Ovary (tissue), 7 donors: ENCODE measurements at regions not wholly inside any gene's neighbourhood (a gene's known extent, or its start where the extent isn't known, plus 50 kb on each side); places are given as distances from the start of the nearest gene placed in this dataset.

Source experiments
- DNase-seq, 5 donors: peaks; one replicate each; pipeline ENCODE4 v3.0.0-alpha.2; 2019 to 2020
- H3K27ac ChIP-seq, 2 donors: fragments of 200-600 bp; one replicate each; pipeline versions ENCODE4 v1.5.1 to v1.8.0; 2019 to 2022
- H3K27me3 ChIP-seq: fragments of 200-600 bp; one replicate; pipeline ENCODE4 v1.8.0; 2022
- H3K36me3 ChIP-seq: fragments of 200-600 bp; sonication (generic); one replicate; pipeline ENCODE4 v1.5.1; 2019
- H3K4me1 ChIP-seq: one replicate; pipeline ENCODE4 v1.8.1; 2013; ENCODE audit warnings: mild to moderate bottlenecking, moderate library complexity; ENCODE audit not compliant: insufficient read depth
- H3K4me3 ChIP-seq: fragments of 200-600 bp; sonication (generic); one replicate; pipeline ENCODE4 v1.5.1; 2017
- H3K9me3 ChIP-seq, 2 donors: fragments of 200-600 bp in 1 of 2; sonication (generic) in 1 of 2; one replicate each; pipeline versions ENCODE4 v1.5.1 to v1.8.1; 2013 to 2019; ENCODE audit warnings: mild to moderate bottlenecking in 1 of 2, moderate library complexity in 1 of 2
- EP300 ChIP-seq: sonication (generic); formaldehyde crosslinking; IDR thresholded peaks from one replicate; pipeline ENCODE4 v1.6.1; 2017; ENCODE audit warnings: antibody characterized with exemption
- POLR2A ChIP-seq: fragments of 450-650 bp; IDR thresholded peaks from one replicate; pipeline ENCODE4 v1.6.1; 2017; ENCODE audit warnings: antibody characterized with exemption, mild to moderate bottlenecking, moderate library complexity
- WGBS, 3 donors: extraction: QIAGEN DNeasy Blood & Tissue Kit in 1 of 3; methylation state at CpG; one replicate each; pipeline versions ENCODE4 v1.1.5 to v1.1.7; 2013 to 2017; 5-methylcytosine and 5-hydroxymethylcytosine counted together
- intact Hi-C, 4 donors: fragments of 100-400 bp; cut with DNase I; formaldehyde crosslinking; loops; one replicate each; pipeline versions ENCODE4 v1.11.0 to v1.15.1; 2022 to 2023
- TF ChIP-seq, protein P1 (sequence below), 3 donors: fragments of 450-650 bp in 2 of 3; fragments of 200-600 bp in 1 of 3; IDR thresholded peaks; one replicate each; pipeline versions ENCODE4 v1.5.1 to v1.8.0; 2016 to 2022; ENCODE audit warnings: antibody characterized with exemption in 3 of 3, mild to moderate bottlenecking in 1 of 3
- donor health status: DM: no; HTN: no; CAD: no; lungs with moderate emphysema.
- donor health status: DM: no; HTN: no; CAD: no.
- donor health status: Bipolar disorder and iron deficiency.
- donor health status: DM: no; HTN: no; CAD: no.
- donor health status: DM: yes; HTN: yes; CAD: no.

DNA sequence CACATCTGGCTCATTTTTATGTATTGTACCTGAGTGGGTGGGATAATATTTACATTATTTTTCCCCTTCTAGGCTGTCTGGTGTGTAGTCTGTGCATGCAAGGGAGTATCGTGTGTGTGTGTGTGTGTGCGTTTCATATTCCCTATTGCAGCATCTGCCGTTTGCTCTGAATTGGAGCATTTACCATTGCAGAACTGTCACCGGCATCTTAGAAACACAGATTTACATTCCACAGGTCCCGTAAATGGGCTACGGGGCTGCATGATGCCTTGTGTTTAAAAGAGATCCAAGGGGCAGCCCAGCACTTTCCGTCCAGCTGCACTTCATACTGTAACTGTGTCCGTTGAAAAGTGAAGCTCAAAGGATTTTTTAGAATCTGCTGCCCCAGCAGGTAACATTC is 167.1 kb upstream of the KIAA1217 start:
- Histone ChIP-seq H3K36me3 (no peaks in the 10 kb centered on the region), H3K9me3 (no peaks in the 10 kb centered on the region), H3K27ac (no peak overlapping the region), H3K4me1 (no peaks in the 10 kb centered on the region), H3K4me3 (no peak overlapping the region), H3K27me3 (no peaks in the 10 kb centered on the region)
- WGBS, 3 donors: 55 to 68% (median 59%) methylated on average over 8 of the region's 8 CpGs
- intact Hi-C loops: no loop called here
- no peak for DNase-seq
- TF ChIP-seq POLR2A: no peak
- TF ChIP-seq, protein P1, sequence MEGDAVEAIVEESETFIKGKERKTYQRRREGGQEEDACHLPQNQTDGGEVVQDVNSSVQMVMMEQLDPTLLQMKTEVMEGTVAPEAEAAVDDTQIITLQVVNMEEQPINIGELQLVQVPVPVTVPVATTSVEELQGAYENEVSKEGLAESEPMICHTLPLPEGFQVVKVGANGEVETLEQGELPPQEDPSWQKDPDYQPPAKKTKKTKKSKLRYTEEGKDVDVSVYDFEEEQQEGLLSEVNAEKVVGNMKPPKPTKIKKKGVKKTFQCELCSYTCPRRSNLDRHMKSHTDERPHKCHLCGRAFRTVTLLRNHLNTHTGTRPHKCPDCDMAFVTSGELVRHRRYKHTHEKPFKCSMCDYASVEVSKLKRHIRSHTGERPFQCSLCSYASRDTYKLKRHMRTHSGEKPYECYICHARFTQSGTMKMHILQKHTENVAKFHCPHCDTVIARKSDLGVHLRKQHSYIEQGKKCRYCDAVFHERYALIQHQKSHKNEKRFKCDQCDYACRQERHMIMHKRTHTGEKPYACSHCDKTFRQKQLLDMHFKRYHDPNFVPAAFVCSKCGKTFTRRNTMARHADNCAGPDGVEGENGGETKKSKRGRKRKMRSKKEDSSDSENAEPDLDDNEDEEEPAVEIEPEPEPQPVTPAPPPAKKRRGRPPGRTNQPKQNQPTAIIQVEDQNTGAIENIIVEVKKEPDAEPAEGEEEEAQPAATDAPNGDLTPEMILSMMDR (IDR thresholded peaks at IDR 0.05): no peak
- no peak for TF ChIP-seq EP300

DNA sequence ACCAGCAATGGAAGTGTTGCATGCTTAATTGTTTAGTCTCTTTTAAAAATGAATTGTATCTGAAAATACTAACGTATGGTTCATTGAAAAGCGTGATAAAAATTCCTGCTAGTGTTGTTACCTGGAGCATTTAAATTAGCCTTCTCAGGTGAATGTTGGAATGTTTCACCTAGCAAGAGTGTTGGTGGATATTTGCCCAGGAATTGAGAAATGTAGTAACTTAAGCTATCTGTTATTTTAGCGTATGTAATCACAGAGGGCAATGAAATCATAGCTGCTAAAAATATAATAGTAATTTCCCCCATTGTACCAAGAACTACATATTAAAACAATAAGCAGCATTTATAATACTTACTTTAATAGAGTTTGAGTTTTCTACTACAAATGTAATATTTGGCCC is 166.1 kb upstream of the KIAA1217 start:
- no peaks in the 10 kb centered on the region for H3K36me3 ChIP-seq
- H3K27me3 ChIP-seq: no peaks in the 10 kb centered on the region
- 87 to 96% (median 92%) methylated on average over 3 of the region's 3 CpGs for WGBS, 3 donors
- TF ChIP-seq EP300 (no peak), POLR2A (no peak)
- TF ChIP-seq, protein P1 (IDR thresholded peaks at IDR 0.05): no peak
- no peaks in the 10 kb centered on the region for H3K9me3 ChIP-seq
- H3K4me3 ChIP-seq: no peak overlapping the region
- H3K4me1 ChIP-seq: no peaks in the 10 kb centered on the region
- no peak for DNase-seq
- intact Hi-C loops: no loop called here
- no peak overlapping the region for H3K27ac ChIP-seq

DNA sequence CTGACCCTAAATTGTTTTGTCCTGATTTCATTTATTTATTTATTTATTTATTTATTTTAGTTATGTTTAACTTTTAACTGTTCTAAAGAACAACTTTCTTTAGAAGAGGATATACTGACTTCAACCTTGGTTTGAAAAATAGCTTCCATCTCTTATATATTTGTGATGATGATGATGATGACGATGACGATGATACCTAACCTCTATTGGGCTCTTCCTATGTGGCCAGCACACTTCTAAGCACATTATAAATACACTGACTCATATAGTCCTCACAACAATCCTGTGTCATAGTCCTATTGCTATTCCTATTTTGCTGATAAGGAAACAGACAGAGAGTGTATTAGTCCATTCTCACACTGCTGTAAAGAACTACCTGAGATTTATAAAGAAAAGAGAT is 162.9 kb upstream of the KIAA1217 start:
- Histone ChIP-seq H3K4me1 (no peaks in the 10 kb centered on the region), H3K27ac (no peak overlapping the region), H3K27me3 (no peaks in the 10 kb centered on the region), H3K9me3 (no peaks in the 10 kb centered on the region), H3K4me3 (no peak overlapping the region), H3K36me3 (no peaks in the 10 kb centered on the region)
- 95 to 97% (median 97%) methylated on average over 2 of the region's 2 CpGs for WGBS, 3 donors
- no peak for DNase-seq
- intact Hi-C loops: no loop called here
- TF ChIP-seq, protein P1 (IDR thresholded peaks at IDR 0.05): no peak

DNA sequence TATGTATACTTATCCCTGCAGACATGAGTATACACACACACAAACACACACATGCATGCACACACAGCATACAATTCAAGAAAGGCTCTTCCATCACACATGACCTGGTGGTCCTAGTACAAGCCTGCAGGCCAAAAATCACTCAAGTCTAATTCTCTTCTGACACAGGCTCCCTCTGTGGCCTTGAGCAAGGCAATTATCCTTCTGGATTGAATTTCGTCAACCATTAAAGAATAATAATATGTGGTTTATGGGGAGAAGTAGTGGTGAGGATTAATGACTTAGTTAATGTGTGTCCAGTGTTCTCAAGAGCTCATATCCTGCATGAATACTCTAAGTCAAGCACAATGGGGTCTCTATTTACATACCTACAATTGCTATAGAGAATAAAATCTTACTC is 161.8 kb upstream of the KIAA1217 start:
- H3K4me1 ChIP-seq: no peaks in the 10 kb centered on the region
- TF ChIP-seq, protein P1 (IDR thresholded peaks at IDR 0.05): no peak
- no peak for TF ChIP-seq POLR2A
- no peak for TF ChIP-seq EP300
- H3K27me3 ChIP-seq: no peaks in the 10 kb centered on the region
- no peaks in the 10 kb centered on the region for H3K36me3 ChIP-seq
- no peak overlapping the region for H3K4me3 ChIP-seq
- no peak overlapping the region for H3K27ac ChIP-seq
- no peak for DNase-seq
- no peaks in the 10 kb centered on the region for H3K9me3 ChIP-seq
- WGBS, 3 donors: 70 to 87% (median 73%) methylated on average over 1 of the region's 1 CpG
- intact Hi-C loops: no loop called here

DNA sequence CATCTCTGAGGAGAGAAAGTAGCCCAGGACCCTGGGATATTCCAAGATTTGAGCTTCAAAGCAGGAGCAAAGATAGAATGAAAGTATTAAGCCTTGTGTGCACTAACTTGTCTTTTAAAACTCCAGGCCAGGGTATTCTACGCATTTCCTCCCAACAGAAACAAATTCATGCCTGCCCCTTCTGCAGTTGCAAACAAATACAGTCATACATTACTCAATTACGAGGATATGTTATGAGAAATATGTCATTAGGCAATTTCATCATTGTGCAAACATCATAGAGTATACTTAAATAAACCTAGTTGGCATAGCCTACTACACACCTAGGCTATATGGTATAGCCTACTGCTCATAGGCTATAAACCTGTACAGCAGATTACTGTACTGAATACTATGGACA is 154.5 kb upstream of the KIAA1217 start:
- H3K36me3 ChIP-seq: no peaks in the 10 kb centered on the region
- WGBS, 3 donors: 86 to 97% (median 90%) methylated on average over 2 of the region's 2 CpGs
- H3K4me3 ChIP-seq: no peak overlapping the region
- H3K27ac ChIP-seq: no peak overlapping the region
- intact Hi-C loops: no loop called here
- H3K27me3 ChIP-seq: no peaks in the 10 kb centered on the region
- DNase-seq: no peak
- H3K4me1 ChIP-seq: no peaks in the 10 kb centered on the region
- no peak for TF ChIP-seq POLR2A
- TF ChIP-seq, protein P1 (IDR thresholded peaks at IDR 0.05): no peak
- no peak for TF ChIP-seq EP300
- H3K9me3 ChIP-seq: no peaks in the 10 kb centered on the region
